Embryonic facial prominence (tissue), 1 donor: ENCODE measurements at regions not wholly inside any gene's neighbourhood (a gene's known extent, or its start where the extent isn't known, plus 50 kb on each side); places are given as distances from the start of the nearest gene placed in this dataset.

ENCODE experiments used
- DNase-seq: peaks from one replicate; pipeline ENCODE4 v3.0.0-alpha.2; 2016; ENCODE audit errors: extremely low spot score

DNA sequence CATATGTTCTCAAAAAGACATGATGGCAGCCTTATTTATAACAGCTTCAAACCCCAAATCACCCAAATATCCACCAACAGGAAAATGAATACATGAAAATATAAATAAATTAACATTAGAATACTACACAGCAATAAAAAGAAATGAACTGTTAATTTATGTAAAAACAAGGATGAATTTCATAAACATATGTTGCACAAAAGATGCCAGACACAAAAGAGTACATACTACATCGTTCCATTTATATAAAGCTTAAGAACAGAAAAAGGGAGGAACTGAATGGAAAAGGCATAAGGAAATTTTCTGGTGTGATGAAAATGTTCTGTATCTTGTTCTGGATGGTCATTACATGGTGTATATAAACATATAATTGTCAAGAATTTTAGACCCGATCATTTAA lies 69.9 kb upstream of the TUSC7 start:
- DNase-seq = no peak

DNA sequence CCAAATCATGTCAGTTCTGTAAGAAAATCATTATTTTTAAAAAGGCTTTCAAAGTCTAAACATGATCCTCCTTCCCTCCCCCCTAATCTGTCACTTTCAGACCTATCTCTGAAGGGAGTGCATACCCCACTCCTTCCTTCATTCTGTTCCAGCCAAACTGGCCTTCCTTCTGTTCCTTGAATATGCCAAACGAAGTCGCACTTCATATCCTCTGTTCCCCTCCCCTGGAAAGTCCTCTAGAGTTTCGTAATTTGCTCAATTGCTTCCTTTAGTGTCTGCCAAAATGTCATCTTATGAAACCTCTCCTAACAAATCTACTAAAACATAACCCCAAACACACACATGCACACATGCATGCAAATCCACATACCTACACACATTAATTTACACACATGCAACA lies 69.5 kb upstream of the TUSC7 start:
- DNase-seq = no peak

DNA sequence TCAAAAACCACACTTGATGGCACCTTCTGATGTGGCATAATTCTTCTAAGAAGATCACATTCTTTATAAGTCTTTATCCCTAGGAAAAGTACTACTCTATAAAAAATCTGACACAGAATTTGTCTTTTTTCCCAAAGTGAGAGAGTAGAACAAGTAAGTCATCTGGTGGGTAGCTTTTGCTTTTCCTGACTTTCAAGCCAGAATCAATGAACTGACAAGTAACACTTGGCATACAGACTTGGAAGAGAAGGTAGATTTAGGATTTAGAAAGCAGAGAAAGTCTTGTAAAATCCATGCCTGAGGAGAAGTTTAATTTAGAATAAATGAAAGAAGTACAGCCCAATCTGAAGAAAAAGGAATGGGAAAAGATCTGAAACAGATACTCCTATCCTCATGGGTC lies 66.6 kb upstream of the TUSC7 start:
- DNase-seq = no peak

DNA sequence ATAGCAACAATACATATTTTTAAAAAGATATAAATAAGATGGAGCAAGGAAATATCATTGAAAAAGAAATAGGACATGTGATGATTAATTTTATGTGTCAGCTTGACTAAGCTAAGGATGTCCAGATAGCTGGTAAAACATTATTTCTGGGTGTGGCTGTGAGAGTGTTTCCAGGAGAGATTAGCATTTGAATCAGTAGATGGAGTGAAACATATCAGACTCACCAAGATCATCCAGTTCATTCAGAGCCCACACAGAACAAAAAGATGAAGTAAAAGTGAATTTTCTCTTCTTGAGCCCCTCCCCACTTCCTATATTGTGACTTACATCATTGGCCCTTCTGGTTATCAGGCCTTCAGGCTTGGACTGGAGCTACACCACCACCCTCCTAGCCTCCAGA lies 61.6 kb upstream of the TUSC7 start:
- DNase-seq = no peak
